GM20000 (cell line): ENCODE measurements at regions not wholly inside any gene's neighbourhood (a gene's known extent, or its start where the extent isn't known, plus 50 kb on each side); places are given as distances from the start of the nearest gene placed in this dataset.

ENCODE experiments used
- DNase-seq: peaks from one replicate; pipeline ENCODE4 v3.0.0; 2012; ENCODE audit warnings: low spot score
- TF ChIP-seq, protein P1 (sequence below): IDR thresholded peaks from 2 replicates; pipeline ENCODE4 v1.5.1; 2012; ENCODE audit warnings: mild to moderate bottlenecking, control low read depth; ENCODE audit errors: extremely low read depth, missing control alignments

- DNase-seq = no peak
- TF ChIP-seq, protein P1, sequence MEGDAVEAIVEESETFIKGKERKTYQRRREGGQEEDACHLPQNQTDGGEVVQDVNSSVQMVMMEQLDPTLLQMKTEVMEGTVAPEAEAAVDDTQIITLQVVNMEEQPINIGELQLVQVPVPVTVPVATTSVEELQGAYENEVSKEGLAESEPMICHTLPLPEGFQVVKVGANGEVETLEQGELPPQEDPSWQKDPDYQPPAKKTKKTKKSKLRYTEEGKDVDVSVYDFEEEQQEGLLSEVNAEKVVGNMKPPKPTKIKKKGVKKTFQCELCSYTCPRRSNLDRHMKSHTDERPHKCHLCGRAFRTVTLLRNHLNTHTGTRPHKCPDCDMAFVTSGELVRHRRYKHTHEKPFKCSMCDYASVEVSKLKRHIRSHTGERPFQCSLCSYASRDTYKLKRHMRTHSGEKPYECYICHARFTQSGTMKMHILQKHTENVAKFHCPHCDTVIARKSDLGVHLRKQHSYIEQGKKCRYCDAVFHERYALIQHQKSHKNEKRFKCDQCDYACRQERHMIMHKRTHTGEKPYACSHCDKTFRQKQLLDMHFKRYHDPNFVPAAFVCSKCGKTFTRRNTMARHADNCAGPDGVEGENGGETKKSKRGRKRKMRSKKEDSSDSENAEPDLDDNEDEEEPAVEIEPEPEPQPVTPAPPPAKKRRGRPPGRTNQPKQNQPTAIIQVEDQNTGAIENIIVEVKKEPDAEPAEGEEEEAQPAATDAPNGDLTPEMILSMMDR = no peak
Observed at GRCh38 chr13:106688940-106689339, 121.0 kb upstream of the ARGLU1 start.

- TF ChIP-seq, protein P1 = no peak
- no peak for DNase-seq
Observed at GRCh38 chr13:106686163-106686562, 118.2 kb upstream of the ARGLU1 start.

DNA sequence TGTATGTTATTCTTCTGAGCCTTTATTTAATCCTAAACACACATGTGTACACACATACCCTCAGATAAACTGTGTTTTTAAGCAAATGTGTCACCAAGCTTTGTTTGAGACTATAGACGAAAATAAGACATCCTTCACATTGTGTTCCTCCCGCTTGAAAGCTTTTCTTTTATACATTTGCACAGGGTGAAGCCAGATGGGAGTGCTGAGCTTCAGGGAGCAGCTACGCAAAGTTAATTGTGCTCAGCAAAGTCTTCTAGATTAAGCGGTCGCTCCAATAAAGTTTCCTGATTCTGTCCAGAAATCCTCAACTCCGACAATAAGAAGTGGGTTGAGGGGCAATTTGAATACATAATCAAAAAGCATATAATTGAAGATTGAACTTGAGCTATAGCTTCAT is 117.2 kb upstream of the ARGLU1 start:
- TF ChIP-seq, protein P1 = no peak
- DNase-seq = no peak

GRCh38 chr13:106683918-106684317 is 116.0 kb upstream of the ARGLU1 start:
- DNase-seq = no peak
- TF ChIP-seq, protein P1 = no peak

GRCh38 chr13:106683179-106683578 is 115.2 kb upstream of the ARGLU1 start:
- TF ChIP-seq, protein P1 = no peak

DNA sequence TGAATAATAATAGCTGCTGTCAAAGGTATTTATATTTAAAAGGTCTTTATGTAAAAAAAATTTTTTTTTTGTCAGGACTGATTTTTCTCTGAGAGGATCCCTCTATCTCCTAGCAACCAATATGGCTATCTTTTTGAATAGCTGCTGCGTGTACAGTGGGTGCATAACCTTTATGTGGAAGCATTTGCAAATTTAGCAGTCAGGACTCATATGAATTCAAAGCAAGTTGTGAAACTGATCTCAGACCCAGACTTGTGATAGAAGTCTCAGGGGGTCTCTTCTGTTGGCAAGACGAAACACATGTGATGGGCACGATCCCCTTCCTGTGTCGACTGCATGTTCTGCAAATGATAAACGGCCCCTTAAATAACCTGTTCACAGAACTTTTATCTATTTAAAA is 114.1 kb upstream of the ARGLU1 start:
- TF ChIP-seq, protein P1 = no peak
- DNase-seq = no peak

More at GRCh38 chr13:106683179-106683578, 115.2 kb upstream of the ARGLU1 start:
- no peak for DNase-seq

- no peak for DNase-seq
- TF ChIP-seq, protein P1 = no peak
Observed at GRCh38 chr13:106681536-106681935, 113.6 kb upstream of the ARGLU1 start.
